HepG2 (cell line): ENCODE measurements at regions not wholly inside any gene's neighbourhood (a gene's known extent, or its start where the extent isn't known, plus 50 kb on each side); places are given as distances from the start of the nearest gene placed in this dataset.

Experiments
- ATAC-seq: fragments of 200-7000 bp; cut with Tn5 transposase; 3 replicates; pipeline ENCODE4 v1.9.1; 2020; ENCODE audit warnings: mild to moderate bottlenecking, moderate library complexity
- BruUV-seq: library from RNA; stranded (reverse); fragments of 400-500 nt; replicated peaks from 2 replicates; lab custom pipeline; 2021; lab: Mats Ljungman, UMichigan
- CTCF ChIA-PET: fragments of 300-600 bp; formaldehyde crosslinking; extraction: SDS; loops from one replicate; lab custom pipeline; 2021; ENCODE audit warnings: low total read pairs, inconsistent platforms, low intra/inter-chr PET ratio; lab: Yijun Ruan, JAX
- POLR2A ChIA-PET: fragments of 350-600 bp; sonication (Branson Sonifier 250); formaldehyde crosslinking; loops from one replicate; lab custom pipeline; 2020; ENCODE audit warnings: antibody characterized with exemption, inconsistent platforms; lab: Yijun Ruan, JAX
- DNase-seq: peaks from one replicate; pipeline ENCODE4 v3.0.0-alpha.2; 2015; ENCODE audit warnings: low spot score
- FAIRE-seq: peaks from 3 replicates; lab custom pipeline; 2011; peaks lifted over from hg19 to GRCh38; lab: Jason Lieb, UNC
- H2AFZ ChIP-seq: one replicate; pipeline ENCODE4 v1.6.1; 2011; ENCODE audit warnings: low read length, inconsistent platforms
- H3K27ac ChIP-seq: fragments of 300-600 bp; 3 replicates; pipeline ENCODE4 v1.8.0; 2011; ENCODE audit warnings: mixed run types, mild to moderate bottlenecking, mixed read lengths, low read length, inconsistent platforms; ENCODE audit not compliant: insufficient read depth; ENCODE audit errors: extremely low read length
- H3K27me3 ChIP-seq, 2 experiments: fragments of 200-600 bp in 1 of 2; 2 replicates in 1 of 2; 3 replicates in 1 of 2; pipeline versions ENCODE4 v1.6.0 to v1.8.0; 2011; ENCODE audit warnings: low read length in 2 of 2, mild to moderate bottlenecking in 2 of 2, moderate library complexity in 2 of 2, inconsistent platforms in 1 of 2; ENCODE audit not compliant: insufficient read depth in 2 of 2, control insufficient read depth in 1 of 2
- H3K36me3 ChIP-seq, 2 experiments: fragments of 200-600 bp in 1 of 2; replicated peaks in 1 of 2; 2 replicates in 1 of 2; 3 replicates in 1 of 2; pipeline versions ENCODE4 v1.5.1 to v1.8.0; 2011; ENCODE audit warnings: low read length in 2 of 2, inconsistent platforms in 1 of 2; ENCODE audit not compliant: insufficient read depth in 2 of 2, control insufficient read depth in 1 of 2
- H3K4me1 ChIP-seq: 2 replicates; pipeline ENCODE4 v1.5.1; 2012; ENCODE audit warnings: low read length, inconsistent platforms; ENCODE audit not compliant: insufficient read depth
- H3K4me2 ChIP-seq: 2 replicates; pipeline ENCODE4 v1.6.0; 2011; ENCODE audit warnings: low read depth, low read length, inconsistent platforms
- H3K4me3 ChIP-seq, 3 experiments: fragments of 200-600 bp in 1 of 3; sonication (generic), shearing (Covaris generic) in 1 of 3; replicated peaks in 1 of 3; 2 replicates each; pipeline ENCODE4 v1.5.1; 2011 to 2016; ENCODE audit warnings: low read length in 3 of 3, inconsistent platforms in 2 of 3, low read depth in 2 of 3, mild to moderate bottlenecking in 2 of 3, control low read depth in 1 of 3, mixed read lengths in 1 of 3; ENCODE audit not compliant: insufficient read depth in 1 of 3
- H3K79me2 ChIP-seq: one replicate; pipeline ENCODE4 v1.6.1; 2011; ENCODE audit warnings: low read length, inconsistent platforms; ENCODE audit not compliant: insufficient read depth
- H3K9ac ChIP-seq: 2 replicates; pipeline ENCODE4 v1.6.0; 2011; ENCODE audit warnings: mild to moderate bottlenecking, low read depth, low read length, inconsistent platforms; ENCODE audit not compliant: insufficient read depth
- H3K9me3 ChIP-seq: 2 replicates; pipeline ENCODE4 v1.5.1; 2012; ENCODE audit warnings: mild to moderate bottlenecking, low read length
- H4K20me1 ChIP-seq: 2 replicates; pipeline ENCODE4 v1.6.0; 2011; ENCODE audit warnings: inconsistent platforms, mild to moderate bottlenecking, low read length, moderate library complexity; ENCODE audit not compliant: insufficient read depth
- AGO2 ChIP-seq: fragments of 200-400 bp; formaldehyde crosslinking; optimal IDR thresholded peaks from 2 replicates; pipeline ENCODE3; 2017; ENCODE audit warnings: mild to moderate bottlenecking, low read depth, low read length, moderate library complexity
- GLI4 ChIP-seq: sonication (generic); formaldehyde crosslinking; IDR thresholded peaks from 2 replicates; pipeline ENCODE4 v1.5.1; 2020; ENCODE audit warnings: missing genetic modification reagents, mild to moderate bottlenecking, moderate library complexity, borderline replicate concordance
- HHEX ChIP-seq: IDR thresholded peaks from 2 replicates; pipeline ENCODE4 v1.6.1; 2016; ENCODE audit warnings: control low read depth
- NCOA1 ChIP-seq: sonication (generic); formaldehyde crosslinking; IDR thresholded peaks from 2 replicates; pipeline ENCODE4 v1.9.0; 2021; ENCODE audit warnings: missing genetic modification reagents
- RFX3 ChIP-seq: IDR thresholded peaks from 2 replicates; pipeline ENCODE4 v1.6.1; 2016; ENCODE audit warnings: missing biosample characterization, missing genetic modification reagents
- SCMH1 ChIP-seq: sonication (generic); formaldehyde crosslinking; IDR thresholded peaks from 2 replicates; pipeline ENCODE4 v1.9.0; 2021; ENCODE audit warnings: missing genetic modification reagents, mild to moderate bottlenecking, borderline replicate concordance
- U2AF2 ChIP-seq: fragments of 200-400 bp; formaldehyde crosslinking; IDR thresholded peaks from 2 replicates; pipeline ENCODE4 v1.6.1; 2017; ENCODE audit warnings: low read depth, mild to moderate bottlenecking, low read length
- ZNF17 ChIP-seq: sonication (generic); formaldehyde crosslinking; IDR thresholded peaks from 2 replicates; pipeline ENCODE4 v1.5.0; 2020; ENCODE audit warnings: mild to moderate bottlenecking, missing genetic modification reagents
- ZNF674 ChIP-seq: sonication (generic); formaldehyde crosslinking; IDR thresholded peaks from 2 replicates; pipeline ENCODE4 v1.5.0; 2020; ENCODE audit warnings: low read depth, mild to moderate bottlenecking, missing genetic modification reagents
- ZNF766 ChIP-seq: sonication (generic); formaldehyde crosslinking; IDR thresholded peaks from 2 replicates; pipeline ENCODE4 v1.5.0; 2020; ENCODE audit warnings: missing genetic modification reagents, borderline replicate concordance
- WGBS: methylation state at CpG from one replicate; pipeline ENCODE4 v1.1.6; 2017; ENCODE audit warnings: low lambda C conversion rate; 5-methylcytosine and 5-hydroxymethylcytosine counted together
- in situ Hi-C: cut with HindIII; loops from 2 replicates; pipeline ENCODE4 v1.10.0; 2017; ENCODE audit warnings: low pct_unique_long_range_greater_than_20kb; ENCODE audit not compliant: extremely low pct_ligation_motif_present
- intact Hi-C: fragments of 100-400 bp; cut with micrococcal nuclease; formaldehyde crosslinking; loops from one replicate; pipeline ENCODE4 v1.10.0; 2022; ENCODE audit not compliant: unreplicated experiment
- TF ChIP-seq, protein P1 (sequence below): sonication (generic); formaldehyde crosslinking; IDR thresholded peaks from 2 replicates; pipeline ENCODE4 v1.5.0; 2020; ENCODE audit warnings: mild to moderate bottlenecking, missing genetic modification reagents, borderline replicate concordance
- TF ChIP-seq, protein P2 (sequence below): sonication (generic); formaldehyde crosslinking; IDR thresholded peaks from 2 replicates; pipeline ENCODE4 v1.8.0; 2022; ENCODE audit warnings: missing genetic modification reagents, mild to moderate bottlenecking, inconsistent platforms, borderline replicate concordance

DNA sequence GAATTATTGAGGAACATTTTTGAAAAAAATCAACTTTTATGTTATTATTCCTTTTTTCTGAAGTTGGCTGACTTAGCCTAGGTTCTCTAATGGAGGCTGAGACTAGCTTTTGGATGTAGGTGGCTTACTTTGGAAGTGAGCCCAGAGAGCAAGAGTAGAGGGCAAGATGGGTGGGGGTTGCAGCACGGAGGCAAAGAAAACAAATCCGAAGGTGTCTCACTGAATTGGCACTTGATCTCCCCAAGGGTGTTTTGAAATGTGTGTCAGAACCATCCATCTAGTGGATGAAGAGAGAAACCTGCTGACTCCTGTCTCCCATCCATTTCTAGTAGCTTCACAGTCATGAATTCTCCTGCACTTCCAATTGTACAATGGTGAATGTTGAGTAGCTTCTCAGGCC is 390.7 kb downstream of the TMEM182 start (continued):
- TF ChIP-seq, protein P1, sequence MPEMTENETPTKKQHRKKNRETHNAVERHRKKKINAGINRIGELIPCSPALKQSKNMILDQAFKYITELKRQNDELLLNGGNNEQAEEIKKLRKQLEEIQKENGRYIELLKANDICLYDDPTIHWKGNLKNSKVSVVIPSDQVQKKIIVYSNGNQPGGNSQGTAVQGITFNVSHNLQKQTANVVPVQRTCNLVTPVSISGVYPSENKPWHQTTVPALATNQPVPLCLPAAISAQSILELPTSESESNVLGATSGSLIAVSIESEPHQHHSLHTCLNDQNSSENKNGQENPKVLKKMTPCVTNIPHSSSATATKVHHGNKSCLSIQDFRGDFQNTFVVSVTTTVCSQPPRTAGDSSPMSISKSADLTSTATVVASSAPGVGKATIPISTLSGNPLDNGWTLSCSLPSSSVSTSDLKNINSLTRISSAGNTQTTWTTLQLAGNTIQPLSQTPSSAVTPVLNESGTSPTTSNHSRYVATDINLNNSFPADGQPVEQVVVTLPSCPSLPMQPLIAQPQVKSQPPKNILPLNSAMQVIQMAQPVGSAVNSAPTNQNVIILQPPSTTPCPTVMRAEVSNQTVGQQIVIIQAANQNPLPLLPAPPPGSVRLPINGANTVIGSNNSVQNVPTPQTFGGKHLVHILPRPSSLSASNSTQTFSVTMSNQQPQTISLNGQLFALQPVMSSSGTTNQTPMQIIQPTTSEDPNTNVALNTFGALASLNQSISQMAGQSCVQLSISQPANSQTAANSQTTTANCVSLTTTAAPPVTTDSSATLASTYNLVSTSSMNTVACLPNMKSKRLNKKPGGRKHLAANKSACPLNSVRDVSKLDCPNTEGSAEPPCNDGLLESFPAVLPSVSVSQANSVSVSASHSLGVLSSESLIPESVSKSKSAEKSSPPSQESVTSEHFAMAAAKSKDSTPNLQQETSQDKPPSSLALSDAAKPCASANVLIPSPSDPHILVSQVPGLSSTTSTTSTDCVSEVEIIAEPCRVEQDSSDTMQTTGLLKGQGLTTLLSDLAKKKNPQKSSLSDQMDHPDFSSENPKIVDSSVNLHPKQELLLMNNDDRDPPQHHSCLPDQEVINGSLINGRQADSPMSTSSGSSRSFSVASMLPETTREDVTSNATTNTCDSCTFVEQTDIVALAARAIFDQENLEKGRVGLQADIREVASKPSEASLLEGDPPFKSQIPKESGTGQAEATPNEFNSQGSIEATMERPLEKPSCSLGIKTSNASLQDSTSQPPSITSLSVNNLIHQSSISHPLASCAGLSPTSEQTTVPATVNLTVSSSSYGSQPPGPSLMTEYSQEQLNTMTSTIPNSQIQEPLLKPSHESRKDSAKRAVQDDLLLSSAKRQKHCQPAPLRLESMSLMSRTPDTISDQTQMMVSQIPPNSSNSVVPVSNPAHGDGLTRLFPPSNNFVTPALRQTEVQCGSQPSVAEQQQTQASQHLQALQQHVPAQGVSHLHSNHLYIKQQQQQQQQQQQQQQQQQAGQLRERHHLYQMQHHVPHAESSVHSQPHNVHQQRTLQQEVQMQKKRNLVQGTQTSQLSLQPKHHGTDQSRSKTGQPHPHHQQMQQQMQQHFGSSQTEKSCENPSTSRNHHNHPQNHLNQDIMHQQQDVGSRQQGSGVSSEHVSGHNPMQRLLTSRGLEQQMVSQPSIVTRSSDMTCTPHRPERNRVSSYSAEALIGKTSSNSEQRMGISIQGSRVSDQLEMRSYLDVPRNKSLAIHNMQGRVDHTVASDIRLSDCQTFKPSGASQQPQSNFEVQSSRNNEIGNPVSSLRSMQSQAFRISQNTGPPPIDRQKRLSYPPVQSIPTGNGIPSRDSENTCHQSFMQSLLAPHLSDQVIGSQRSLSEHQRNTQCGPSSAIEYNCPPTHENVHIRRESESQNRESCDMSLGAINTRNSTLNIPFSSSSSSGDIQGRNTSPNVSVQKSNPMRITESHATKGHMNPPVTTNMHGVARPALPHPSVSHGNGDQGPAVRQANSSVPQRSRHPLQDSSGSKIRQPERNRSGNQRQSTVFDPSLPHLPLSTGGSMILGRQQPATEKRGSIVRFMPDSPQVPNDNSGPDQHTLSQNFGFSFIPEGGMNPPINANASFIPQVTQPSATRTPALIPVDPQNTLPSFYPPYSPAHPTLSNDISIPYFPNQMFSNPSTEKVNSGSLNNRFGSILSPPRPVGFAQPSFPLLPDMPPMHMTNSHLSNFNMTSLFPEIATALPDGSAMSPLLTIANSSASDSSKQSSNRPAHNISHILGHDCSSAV: no peak
- no peak for TF ChIP-seq U2AF2
- TF ChIP-seq GLI4 (CRISPR knock-in tag): no peak
- TF ChIP-seq RFX3: no peak

DNA sequence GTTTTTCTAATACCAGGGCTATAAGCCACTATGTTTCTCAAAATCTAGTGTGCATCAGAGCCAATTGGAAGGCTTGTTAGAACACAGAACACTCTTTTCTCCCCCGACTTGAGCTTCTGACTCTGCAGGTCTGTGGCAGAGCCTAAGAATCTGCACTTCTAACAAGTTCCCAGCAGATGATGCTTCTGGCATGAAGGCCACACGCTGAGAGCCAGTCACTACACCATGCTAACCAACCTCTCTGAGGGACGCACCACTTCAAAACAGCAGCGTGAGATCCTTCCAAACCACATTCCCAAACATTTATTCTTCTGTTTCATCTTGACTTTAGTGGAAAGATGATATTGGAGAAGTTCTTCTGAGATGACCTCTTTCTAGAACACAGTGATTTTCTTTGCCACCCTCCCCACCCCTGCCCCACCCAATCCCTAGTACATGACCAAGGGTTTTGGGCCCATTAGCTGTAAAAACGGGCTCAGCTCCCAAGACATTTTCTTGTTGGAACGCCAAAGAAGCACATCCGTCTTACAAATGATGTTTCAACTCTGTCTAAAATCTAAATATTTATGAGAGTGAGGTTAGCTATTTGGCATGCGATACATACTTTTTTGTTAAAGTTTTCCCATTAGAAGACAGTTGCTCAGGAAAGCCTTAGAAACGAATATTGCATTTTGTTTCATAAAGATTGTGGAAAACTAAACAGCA is 391.9 kb downstream of the TMEM182 start:
- POLR2A ChIA-PET: no interaction called here
- Histone ChIP-seq H3K4me1 (no peaks in the 10 kb centered on the region), H3K9me3 (no peaks in the 10 kb centered on the region), H4K20me1 (no peaks in the 10 kb centered on the region), H3K27ac (no peak overlapping the region), H3K79me2 (no peaks in the 10 kb centered on the region), H3K36me3 (no peaks in the 10 kb centered on the region), H2AFZ (no peak overlapping the region), H3K4me2 (no peak overlapping the region), H3K27me3 (peaks cover 0 to 3% of the 10 kb centered on the region in 2 experiments; a peak in 1 of 5 replicates), H3K4me3 (no peak overlapping the region), H3K9ac (no peak overlapping the region)
- in situ Hi-C loops: loop anchor here (25.0 kb wide), 1 partner anchor 1784 kb away; no protein-coding TSS in a partner anchor
- no TSS peak for BruUV-seq
- DNase-seq (no peak), ATAC-seq (no peak), FAIRE-seq (no peak)
- CTCF ChIA-PET: no interaction called here
- 12% methylated on average over 9 of the region's 9 CpGs for WGBS
- intact Hi-C loops: no loop called here
- no peak for TF ChIP-seq NCOA1 (CRISPR knock-in tag)
- no peak for TF ChIP-seq SCMH1 (CRISPR knock-in tag)
- TF ChIP-seq ZNF766 (CRISPR knock-in tag): no peak
- no peak for TF ChIP-seq HHEX (CRISPR knock-in tag)
- no peak for TF ChIP-seq AGO2
- TF ChIP-seq, protein P2, sequence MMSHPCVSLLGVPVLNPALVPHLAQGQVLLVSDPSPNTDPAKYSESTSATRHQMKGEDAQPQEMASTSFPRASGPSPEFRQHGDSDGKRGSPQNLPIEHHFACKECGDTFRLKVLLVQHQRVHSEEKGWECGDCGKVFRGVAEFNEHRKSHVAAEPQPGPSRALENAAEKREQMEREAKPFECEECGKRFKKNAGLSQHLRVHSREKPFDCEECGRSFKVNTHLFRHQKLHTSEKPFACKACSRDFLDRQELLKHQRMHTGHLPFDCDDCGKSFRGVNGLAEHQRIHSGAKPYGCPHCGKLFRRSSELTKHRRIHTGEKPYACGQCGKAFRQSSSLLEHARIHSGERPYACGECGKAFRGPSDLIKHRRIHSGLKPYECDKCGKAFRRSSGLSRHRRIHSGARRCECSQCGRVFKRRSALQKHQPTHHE (CRISPR knock-in tag): no peak
- TF ChIP-seq ZNF17 (CRISPR knock-in tag): no peak
- TF ChIP-seq ZNF674 (CRISPR knock-in tag): no peak
